ENCODE measurements at regions not wholly inside any gene's neighbourhood (a gene's known extent, or its start where the extent isn't known, plus 50 kb on each side); places are given as distances from the start of the nearest gene placed in this dataset.

DNA sequence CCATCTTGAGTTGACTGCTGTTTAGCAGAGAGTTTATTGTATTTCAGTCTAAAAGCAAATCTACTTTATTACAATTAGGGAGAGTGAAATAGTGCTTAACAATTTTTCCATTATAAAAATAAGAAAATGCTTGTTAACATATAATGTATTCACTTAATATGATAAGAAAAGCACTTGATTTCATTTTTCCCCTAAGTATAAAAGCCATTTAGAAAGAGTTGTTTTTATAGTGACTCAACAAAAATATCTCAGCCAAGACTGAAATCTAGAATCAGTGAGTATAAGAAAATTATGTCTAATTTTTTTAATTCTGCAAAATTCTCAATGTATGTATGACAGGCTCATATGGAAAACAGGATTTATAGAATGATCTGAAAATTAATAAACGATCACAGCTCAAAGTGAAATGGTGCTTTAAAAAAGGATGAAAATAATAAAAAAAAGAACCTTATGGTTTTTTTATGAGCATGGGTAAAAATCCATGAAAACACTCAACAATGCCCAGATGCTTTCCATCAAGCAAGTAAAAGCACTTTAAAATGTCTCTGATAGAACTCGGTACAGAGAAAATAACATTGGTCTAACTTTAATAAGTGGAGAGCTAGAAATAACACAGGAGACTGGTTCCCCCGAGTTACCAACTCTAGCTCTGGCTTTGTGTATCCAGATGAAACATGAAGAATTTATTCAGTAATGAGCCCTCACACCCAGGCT, 1057.8 kb upstream of the WWC1 start:
- TF ChIP-seq POLR2A (IDR thresholded peaks at IDR 0.05) = no peak
- TF ChIP-seq, protein P1, sequence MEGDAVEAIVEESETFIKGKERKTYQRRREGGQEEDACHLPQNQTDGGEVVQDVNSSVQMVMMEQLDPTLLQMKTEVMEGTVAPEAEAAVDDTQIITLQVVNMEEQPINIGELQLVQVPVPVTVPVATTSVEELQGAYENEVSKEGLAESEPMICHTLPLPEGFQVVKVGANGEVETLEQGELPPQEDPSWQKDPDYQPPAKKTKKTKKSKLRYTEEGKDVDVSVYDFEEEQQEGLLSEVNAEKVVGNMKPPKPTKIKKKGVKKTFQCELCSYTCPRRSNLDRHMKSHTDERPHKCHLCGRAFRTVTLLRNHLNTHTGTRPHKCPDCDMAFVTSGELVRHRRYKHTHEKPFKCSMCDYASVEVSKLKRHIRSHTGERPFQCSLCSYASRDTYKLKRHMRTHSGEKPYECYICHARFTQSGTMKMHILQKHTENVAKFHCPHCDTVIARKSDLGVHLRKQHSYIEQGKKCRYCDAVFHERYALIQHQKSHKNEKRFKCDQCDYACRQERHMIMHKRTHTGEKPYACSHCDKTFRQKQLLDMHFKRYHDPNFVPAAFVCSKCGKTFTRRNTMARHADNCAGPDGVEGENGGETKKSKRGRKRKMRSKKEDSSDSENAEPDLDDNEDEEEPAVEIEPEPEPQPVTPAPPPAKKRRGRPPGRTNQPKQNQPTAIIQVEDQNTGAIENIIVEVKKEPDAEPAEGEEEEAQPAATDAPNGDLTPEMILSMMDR (IDR thresholded peaks at IDR 0.05) = no peak
